Aorta (tissue), 5 donors: ENCODE measurements at regions not wholly inside any gene's neighbourhood (a gene's known extent, or its start where the extent isn't known, plus 50 kb on each side); places are given as distances from the start of the nearest gene placed in this dataset.
"Not testable (repeated sequence)": the region's sequence is repeated elsewhere in the genome, so short reads cannot be mapped to it uniquely, and the experiment has no call there.

Experiments used
- ATAC-seq: fragments of 200-7000 bp; cut with Tn5 transposase; one replicate; pipeline ENCODE4 v1.9.1; 2022; ENCODE audit warnings: moderate library complexity; ENCODE audit not compliant: low FRiP score
- DNase-seq, 2 donors: peaks; one replicate each; pipeline ENCODE4 v3.0.0-alpha.2; 2020
- H3K27ac ChIP-seq, 2 donors: one replicate each; pipeline ENCODE4 v1.5.1; 2013; ENCODE audit warnings: low read length in 2 of 2, mild to moderate bottlenecking in 2 of 2, moderate library complexity in 2 of 2, control low read depth in 1 of 2, inconsistent platforms in 1 of 2, low read depth in 1 of 2
- H3K27me3 ChIP-seq, 2 donors: one replicate each; pipeline ENCODE4 v1.6.1; 2013; ENCODE audit warnings: control low read depth in 1 of 2, low read length in 1 of 2, mild to moderate bottlenecking in 1 of 2, moderate library complexity in 1 of 2; ENCODE audit not compliant: insufficient read depth in 2 of 2, control insufficient read depth in 1 of 2
- H3K36me3 ChIP-seq, 2 donors: one replicate each; pipeline ENCODE4 v1.6.1; 2013; ENCODE audit warnings: control low read depth in 1 of 2, low read length in 1 of 2, mild to moderate bottlenecking in 1 of 2; ENCODE audit not compliant: insufficient read depth in 2 of 2, control insufficient read depth in 1 of 2
- H3K4me1 ChIP-seq, 2 donors: one replicate each; pipeline ENCODE4 v1.6.1; 2013; ENCODE audit warnings: low read length in 2 of 2, control low read depth in 1 of 2, mild to moderate bottlenecking in 1 of 2, moderate library complexity in 1 of 2; ENCODE audit not compliant: insufficient read depth in 2 of 2, control insufficient read depth in 1 of 2
- H3K4me3 ChIP-seq, 2 donors: one replicate each; pipeline ENCODE4 v1.5.1; 2013; ENCODE audit warnings: low read length in 2 of 2, control low read depth in 1 of 2, mild to moderate bottlenecking in 1 of 2
- H3K9me3 ChIP-seq: one replicate; pipeline ENCODE4 v1.6.1; 2013; ENCODE audit warnings: mild to moderate bottlenecking, low read length; ENCODE audit not compliant: control insufficient read depth
- WGBS, 2 donors: extraction: QIAGEN DNeasy Blood & Tissue Kit; methylation state at CpG; one replicate each; pipeline ENCODE4 v1.1.7; 2013; 5-methylcytosine and 5-hydroxymethylcytosine counted together
- intact Hi-C, 2 donors: fragments of 100-400 bp; cut with DNase I; formaldehyde crosslinking; loops; one replicate each; pipeline versions ENCODE4 v1.14.2 to v1.15.0; 2022
- donor health status: healthy with polysubstance abuse.
- donor health status: Bipolar disorder and iron deficiency.
- donor health status: DM: no; HTN: no; CAD: no.
- donor health status: DM: no; HTN: no; CAD: no.
- donor health status: DM: yes; HTN: yes; CAD: no.

DNA sequence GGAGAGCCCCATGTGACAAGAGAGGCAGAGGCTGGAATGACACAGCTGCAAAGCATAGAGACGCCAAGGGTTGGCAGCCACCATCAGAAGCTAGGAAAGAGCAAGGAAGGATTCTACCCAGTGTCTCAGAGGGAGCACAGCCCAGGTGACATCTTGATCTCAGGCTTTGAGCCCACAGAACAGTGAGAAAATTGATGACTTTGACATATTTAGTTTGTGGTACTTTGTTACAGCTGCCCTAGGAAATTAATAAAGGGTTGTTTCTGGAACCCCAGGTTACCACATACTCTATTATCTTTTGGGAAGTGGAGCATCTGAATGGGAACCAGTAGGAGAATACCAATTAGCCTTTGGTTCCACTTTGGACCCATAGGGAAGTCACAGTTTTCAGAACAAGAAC, 231.7 kb downstream of the ZNF621 start:
- no peak overlapping the region for H3K27ac ChIP-seq
- H3K9me3 ChIP-seq, result no peaks in the 10 kb centered on the region
- no peak overlapping the region for H3K4me3 ChIP-seq
- 83 to 95% methylated on average over 1 of the region's 1 CpG for WGBS, 2 donors
- no peaks in the 10 kb centered on the region for H3K4me1 ChIP-seq
- H3K36me3 ChIP-seq, result no peaks in the 10 kb centered on the region
- intact Hi-C loops, result no loop called here
- peaks cover 0 to 2% of the 10 kb centered on the region in 2 donors for H3K27me3 ChIP-seq
- no peak for ATAC-seq
- no peak for DNase-seq

DNA sequence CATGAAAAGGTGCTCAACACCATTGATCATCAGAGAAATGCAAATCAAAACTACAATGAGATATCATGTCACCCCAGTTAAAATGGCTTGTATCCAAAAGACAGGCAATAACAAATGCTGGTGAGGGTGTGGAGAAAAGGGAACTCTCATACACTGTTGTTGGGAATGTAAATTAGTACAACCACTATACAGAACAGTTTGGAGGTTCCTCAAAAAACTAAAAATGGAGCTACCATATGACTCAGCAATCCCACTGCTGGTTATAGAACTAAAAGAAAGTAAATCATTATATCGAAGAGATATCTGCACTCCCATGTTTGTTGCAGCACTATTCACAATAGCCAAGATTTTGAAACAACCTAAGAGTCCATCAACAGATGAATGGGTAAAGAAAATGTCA, 238.0 kb downstream of the ZNF621 start:
- H3K27ac ChIP-seq, H3K9me3 ChIP-seq, H3K36me3 ChIP-seq, H3K27me3 ChIP-seq, H3K4me3 ChIP-seq, intact Hi-C loops, ATAC-seq, H3K4me1 ChIP-seq, DNase-seq: not testable (repeated sequence)
- 83 to 95% methylated on average over 1 of the region's 1 CpG for WGBS, 2 donors

DNA sequence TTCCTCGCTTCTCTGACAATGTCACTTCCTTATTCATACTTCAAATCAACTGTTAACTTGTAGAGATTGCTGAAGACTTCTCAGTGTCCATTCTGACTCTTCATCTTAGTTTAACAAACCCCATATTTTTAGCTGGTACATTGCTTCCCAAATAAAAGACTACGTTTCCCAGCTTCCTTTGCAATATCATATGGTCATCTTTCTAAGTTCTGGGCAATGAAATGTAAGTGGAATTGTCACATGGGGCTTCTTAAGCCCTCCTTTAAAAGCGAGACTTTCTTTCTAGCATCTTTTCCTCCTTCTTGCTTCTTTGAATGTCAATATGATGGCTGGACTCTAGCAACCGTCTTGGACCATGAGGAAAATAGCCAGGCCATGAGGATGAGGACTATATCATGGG, 239.0 kb downstream of the ZNF621 start:
- H3K27ac ChIP-seq, result no peak overlapping the region
- no peak overlapping the region for H3K4me3 ChIP-seq
- intact Hi-C loops, result no loop called here
- DNase-seq, result no peak
- H3K36me3 ChIP-seq, result no peaks in the 10 kb centered on the region
- ATAC-seq, result no peak
- H3K9me3 ChIP-seq, result no peaks in the 10 kb centered on the region
- WGBS, 2 donors, result 93 to 96% methylated on average over 4 of the region's 4 CpGs
- H3K4me1 ChIP-seq, result peaks cover 0 to 5% of the 10 kb centered on the region in 2 donors
- H3K27me3 ChIP-seq, result no peaks in the 10 kb centered on the region

DNA sequence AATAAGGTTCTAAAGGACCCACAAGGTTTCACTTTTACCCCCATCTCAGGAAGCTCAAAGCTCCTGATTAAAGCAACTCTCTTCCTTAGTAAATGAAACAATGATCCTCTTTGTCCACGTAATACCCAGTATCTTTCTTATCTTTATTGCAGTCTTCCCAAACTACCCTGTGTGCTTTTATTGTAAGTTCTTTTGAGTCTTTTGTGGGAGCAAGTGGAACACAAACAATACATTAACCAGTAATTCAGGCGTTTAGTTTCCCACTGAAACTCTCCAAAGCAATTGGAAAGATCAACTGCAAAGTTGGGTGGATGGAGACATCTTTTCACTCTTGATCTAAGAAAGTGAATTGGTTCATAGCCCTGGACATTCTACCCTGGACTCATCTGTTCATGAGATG, 240.0 kb downstream of the ZNF621 start:
- Histone ChIP-seq H3K4me3 (no peak overlapping the region), H3K27ac (no peak overlapping the region), H3K9me3 (no peaks in the 10 kb centered on the region), H3K36me3 (no peaks in the 10 kb centered on the region), H3K4me1 (peaks cover 0 to 5% of the 10 kb centered on the region in 2 donors), H3K27me3 (no peaks in the 10 kb centered on the region)
- 81 to 86% methylated on average over 2 of the region's 2 CpGs for WGBS, 2 donors
- ATAC-seq (no peak), DNase-seq (no peak)
- intact Hi-C loops, result loop anchor here (5.0 kb wide), 2 partner anchors 72 to 113 kb away; no protein-coding TSS in a partner anchor

DNA sequence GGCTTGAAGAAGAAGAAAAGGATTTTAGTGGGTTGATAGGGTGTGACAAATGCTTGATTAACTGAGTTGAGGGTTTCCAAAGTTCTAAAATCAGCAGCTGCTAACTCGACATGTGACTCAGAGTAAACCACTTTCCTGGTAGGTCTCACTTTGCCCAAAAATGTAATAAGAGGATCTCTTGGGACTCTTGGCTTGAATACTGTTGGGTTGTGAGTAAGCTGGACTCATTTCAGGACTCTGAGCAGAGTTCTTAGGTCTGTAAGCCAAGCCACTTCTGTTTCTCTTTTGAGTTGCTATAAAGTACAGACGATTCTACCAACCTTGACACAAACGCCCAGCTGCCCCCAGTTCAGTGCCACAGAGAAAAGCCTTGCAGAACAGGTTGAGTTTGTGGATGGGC, 241.1 kb downstream of the ZNF621 start:
- intact Hi-C loops, result loop anchor here (2.0 to 5.0 kb wide), 3 partner anchors 15 to 111 kb away; no protein-coding TSS in a partner anchor
- DNase-seq (no peak), ATAC-seq (peak; percentile 88)
- peaks cover 2 to 5% of the 10 kb centered on the region in 2 donors for H3K4me1 ChIP-seq
- H3K27ac ChIP-seq, result peak overlapping the region in 1 of 2 donors; percentile 1
- H3K27me3 ChIP-seq, result no peaks in the 10 kb centered on the region
- H3K4me3 ChIP-seq, result no peak overlapping the region
- H3K36me3 ChIP-seq, result no peaks in the 10 kb centered on the region
- H3K9me3 ChIP-seq, result no peaks in the 10 kb centered on the region
- WGBS, 2 donors, result 3 to 6% methylated on average over 3 of the region's 3 CpGs

DNA sequence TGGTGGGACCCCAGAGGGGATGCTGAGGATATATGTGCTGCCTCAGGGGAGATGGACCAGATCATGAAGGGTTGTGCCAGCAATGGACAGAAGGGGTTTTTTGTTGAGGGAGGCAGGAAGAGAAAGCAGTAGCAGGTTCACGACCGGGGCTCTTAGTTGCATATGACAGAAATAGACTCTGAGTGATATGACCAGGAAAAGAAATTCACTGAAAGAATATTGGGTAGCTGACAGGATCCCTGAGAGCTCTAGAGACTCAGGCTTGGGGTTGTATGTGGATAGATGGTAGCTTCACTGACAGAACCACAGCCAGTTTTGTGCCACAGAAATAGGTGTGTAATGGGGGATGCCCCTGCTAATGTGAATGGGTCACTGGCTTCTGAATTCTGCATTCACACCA, 241.6 kb downstream of the ZNF621 start:
- DNase-seq (no peak), ATAC-seq (no peak)
- H3K36me3 ChIP-seq, result no peaks in the 10 kb centered on the region
- no peak overlapping the region for H3K4me3 ChIP-seq
- no peaks in the 10 kb centered on the region for H3K9me3 ChIP-seq
- H3K27ac ChIP-seq, result peak overlapping the region in 1 of 2 donors; percentile 1
- intact Hi-C loops, result loop anchor here (2.0 to 5.0 kb wide), 3 partner anchors 14 to 111 kb away; no protein-coding TSS in a partner anchor
- no peaks in the 10 kb centered on the region for H3K27me3 ChIP-seq
- peaks cover 2 to 5% of the 10 kb centered on the region in 2 donors for H3K4me1 ChIP-seq
- WGBS, 2 donors, result 3 to 7% methylated on average over 2 of the region's 2 CpGs

DNA sequence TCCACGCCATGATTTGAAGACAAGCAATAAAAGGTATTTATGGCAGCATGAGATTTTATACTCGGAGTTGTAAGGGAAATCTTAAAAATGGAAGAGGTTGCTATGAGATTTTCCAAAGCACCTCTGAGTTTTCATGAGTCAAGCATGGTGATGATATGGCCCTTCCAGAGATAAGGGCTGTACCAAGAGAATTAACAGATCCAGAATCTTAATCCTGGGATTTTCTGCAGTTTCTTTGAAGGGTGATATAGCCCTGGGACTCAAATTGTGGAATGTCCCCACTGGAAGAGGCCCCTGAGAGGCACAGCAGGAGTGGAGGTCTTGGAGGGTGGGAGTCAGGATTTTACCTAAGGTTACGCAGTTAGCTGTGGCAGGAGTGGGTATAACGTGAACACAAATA, 243.3 kb downstream of the ZNF621 start:
- H3K9me3 ChIP-seq, result no peaks in the 10 kb centered on the region
- H3K4me1 ChIP-seq, result peaks cover 2 to 5% of the 10 kb centered on the region in 2 donors
- no peak overlapping the region for H3K27ac ChIP-seq
- no peak for DNase-seq
- intact Hi-C loops, result loop anchor here (5.0 kb wide), 2 partner anchors 76 to 109 kb away; no protein-coding TSS in a partner anchor
- no peaks in the 10 kb centered on the region for H3K36me3 ChIP-seq
- no peaks in the 10 kb centered on the region for H3K27me3 ChIP-seq
- WGBS, 2 donors, result 86% methylated on average over 4 of the region's 4 CpGs
- H3K4me3 ChIP-seq, result no peak overlapping the region
- no peak for ATAC-seq

DNA sequence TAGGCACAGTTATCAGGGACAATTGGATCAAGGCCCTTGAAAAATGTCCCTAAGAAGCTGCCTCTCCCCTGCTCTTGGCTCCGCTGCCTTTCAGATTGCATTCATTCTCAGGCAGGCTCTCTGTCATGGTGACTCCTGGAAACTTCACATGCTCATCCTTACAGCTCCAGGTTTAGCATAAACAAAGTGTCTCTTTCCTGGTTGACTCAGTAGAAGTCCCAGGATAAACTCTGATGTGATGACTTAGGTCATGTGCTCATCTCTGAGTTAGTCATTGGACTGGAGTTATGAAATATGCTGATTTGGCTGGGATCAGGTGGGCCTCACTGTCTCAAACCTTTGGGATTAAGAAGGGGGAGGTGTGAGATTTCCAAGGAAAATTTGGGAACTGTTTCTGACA, 243.8 kb downstream of the ZNF621 start:
- no peaks in the 10 kb centered on the region for H3K27me3 ChIP-seq
- intact Hi-C loops, result loop anchor here (5.0 kb wide), 2 partner anchors 76 to 109 kb away; no protein-coding TSS in a partner anchor
- H3K9me3 ChIP-seq, result no peaks in the 10 kb centered on the region
- H3K27ac ChIP-seq, result no peak overlapping the region
- peaks cover 2 to 5% of the 10 kb centered on the region in 2 donors for H3K4me1 ChIP-seq
- ATAC-seq (no peak), DNase-seq (no peak)
- H3K4me3 ChIP-seq, result no peak overlapping the region
- 100% methylated on average over 1 of the region's 1 CpG for WGBS, 2 donors
- H3K36me3 ChIP-seq, result no peaks in the 10 kb centered on the region

DNA sequence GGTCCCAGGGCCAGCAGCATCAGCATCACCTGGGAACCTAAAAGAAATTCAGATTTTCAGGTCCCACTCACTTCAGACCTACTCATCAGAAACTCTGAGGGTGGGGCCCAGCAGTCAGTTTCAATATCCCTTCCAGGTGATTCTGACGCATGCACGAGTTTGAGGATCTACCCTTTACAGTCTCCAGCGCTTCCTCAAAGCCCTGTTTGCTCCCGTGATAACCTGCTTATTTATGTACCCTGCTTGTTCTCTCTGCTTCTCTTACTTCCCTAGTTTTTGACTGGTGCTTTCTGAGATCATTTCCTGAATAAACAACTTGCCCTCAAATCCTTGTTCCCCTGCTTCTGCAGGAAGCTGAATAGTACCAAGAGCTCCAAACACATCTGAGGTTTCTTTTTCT, 245.3 kb downstream of the ZNF621 start:
- DNase-seq, result no peak
- 75 to 80% methylated on average over 4 of the region's 4 CpGs for WGBS, 2 donors
- Histone ChIP-seq H3K9me3 (no peaks in the 10 kb centered on the region), H3K27me3 (no peaks in the 10 kb centered on the region), H3K27ac (no peak overlapping the region), H3K4me3 (no peak overlapping the region), H3K36me3 (no peaks in the 10 kb centered on the region), H3K4me1 (peaks cover 2 to 5% of the 10 kb centered on the region in 2 donors)
- intact Hi-C loops, result no loop called here
- no peak for ATAC-seq
